ENCODE measurements at regions not wholly inside any gene's neighbourhood (a gene's known extent, or its start where the extent isn't known, plus 50 kb on each side); places are given as distances from the start of the nearest gene placed in this dataset.

DNA sequence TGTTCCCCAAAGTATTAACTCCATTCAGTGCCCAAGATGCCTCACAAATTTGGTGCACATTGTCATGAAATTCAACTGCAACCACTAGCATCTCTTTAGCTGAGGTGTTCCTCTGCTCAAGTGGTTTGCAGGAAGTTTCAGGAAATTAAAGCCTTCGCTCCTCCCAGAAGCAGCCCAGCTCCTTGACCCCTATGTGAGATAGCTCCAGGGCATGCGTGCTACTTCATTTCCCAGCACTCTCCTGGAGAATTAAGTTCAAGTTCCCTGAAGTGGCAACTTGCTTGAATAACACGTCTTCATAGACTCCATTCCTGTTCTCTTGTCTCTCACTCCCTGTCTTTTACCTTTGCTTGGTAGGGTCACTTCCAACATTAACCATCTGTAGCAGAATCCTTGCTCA lies 750.3 kb downstream of the REEP3 start:
- TF ChIP-seq, protein P1, sequence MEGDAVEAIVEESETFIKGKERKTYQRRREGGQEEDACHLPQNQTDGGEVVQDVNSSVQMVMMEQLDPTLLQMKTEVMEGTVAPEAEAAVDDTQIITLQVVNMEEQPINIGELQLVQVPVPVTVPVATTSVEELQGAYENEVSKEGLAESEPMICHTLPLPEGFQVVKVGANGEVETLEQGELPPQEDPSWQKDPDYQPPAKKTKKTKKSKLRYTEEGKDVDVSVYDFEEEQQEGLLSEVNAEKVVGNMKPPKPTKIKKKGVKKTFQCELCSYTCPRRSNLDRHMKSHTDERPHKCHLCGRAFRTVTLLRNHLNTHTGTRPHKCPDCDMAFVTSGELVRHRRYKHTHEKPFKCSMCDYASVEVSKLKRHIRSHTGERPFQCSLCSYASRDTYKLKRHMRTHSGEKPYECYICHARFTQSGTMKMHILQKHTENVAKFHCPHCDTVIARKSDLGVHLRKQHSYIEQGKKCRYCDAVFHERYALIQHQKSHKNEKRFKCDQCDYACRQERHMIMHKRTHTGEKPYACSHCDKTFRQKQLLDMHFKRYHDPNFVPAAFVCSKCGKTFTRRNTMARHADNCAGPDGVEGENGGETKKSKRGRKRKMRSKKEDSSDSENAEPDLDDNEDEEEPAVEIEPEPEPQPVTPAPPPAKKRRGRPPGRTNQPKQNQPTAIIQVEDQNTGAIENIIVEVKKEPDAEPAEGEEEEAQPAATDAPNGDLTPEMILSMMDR (conservative IDR thresholded peaks at IDR 0.05; ENCODE audit: low read depth in 2 of 2) = no peak
- TF ChIP-seq EZH2 (IDR thresholded peaks at IDR 0.05; ENCODE audit: low read depth, unreplicated experiment) (no peak), EZH2phosphoT487 (IDR thresholded peaks at IDR 0.05; ENCODE audit: unreplicated experiment) (no peak)
